Adrenal gland (tissue), 9 donors: ENCODE measurements at regions not wholly inside any gene's neighbourhood (a gene's known extent, or its start where the extent isn't known, plus 50 kb on each side); places are given as distances from the start of the nearest gene placed in this dataset.
A peak's percentile ranks its signal among the peaks of the same experiment; 100 is the strongest.

Source experiments
- DNase-seq, 7 donors: peaks; one replicate each; pipeline ENCODE4 v3.0.0-alpha.2; 2019 to 2020
- H3K27ac ChIP-seq, 5 donors: fragments of 200-600 bp; sonication (generic) in 4 of 5; 1 replicate in 3 of 5; 2 replicates in 2 of 5; pipeline versions ENCODE4 v1.5.1 to v1.8.0; 2016 to 2020; ENCODE audit warnings: mild to moderate bottlenecking in 1 of 5
- H3K27me3 ChIP-seq: fragments of 200-600 bp; 2 replicates; pipeline ENCODE4 v1.8.0; 2021
- H3K36me3 ChIP-seq, 2 donors: fragments of 200-600 bp; replicated peaks in 1 of 2; 1 replicate in 1 of 2; 2 replicates in 1 of 2; pipeline versions ENCODE4 v1.5.1 to v1.8.0; 2018 to 2022
- H3K4me1 ChIP-seq, 2 donors: fragments of 200-600 bp; replicated peaks in 1 of 2; 1 replicate in 1 of 2; 2 replicates in 1 of 2; pipeline versions ENCODE4 v1.5.1 to v1.8.0; 2018 to 2021
- H3K4me3 ChIP-seq, 4 donors: fragments of 200-600 bp; sonication (generic) in 3 of 4; one replicate each; pipeline ENCODE4 v1.5.1; 2016 to 2018
- H3K9me3 ChIP-seq, 3 donors: fragments of 200-600 bp; sonication (generic) in 1 of 3; replicated peaks in 1 of 3; 1 replicate in 2 of 3; 2 replicates in 1 of 3; pipeline versions ENCODE4 v1.5.1 to v1.8.0; 2016 to 2021
- POLR2A ChIP-seq, 2 donors: fragments of 450-650 bp; IDR thresholded peaks; one replicate each; pipeline ENCODE4 v1.6.1; 2017; ENCODE audit warnings: antibody characterized with exemption in 2 of 2, mild to moderate bottlenecking in 2 of 2, moderate library complexity in 1 of 2
- WGBS, 4 donors: extraction: QIAGEN DNeasy Blood & Tissue Kit in 2 of 4; methylation state at CpG; one replicate each; pipeline versions ENCODE4 v1.1.5 to v1.1.7; 2013 to 2017; 5-methylcytosine and 5-hydroxymethylcytosine counted together
- intact Hi-C, 2 donors: fragments of 100-400 bp; cut with DNase I; formaldehyde crosslinking; loops; one replicate each; pipeline versions ENCODE4 v1.14.1 to v1.15.0; 2022 to 2023
- TF ChIP-seq, protein P1 (sequence below), 6 experiments: fragments of 450-650 bp in 4 of 6; fragments of 200-600 bp in 2 of 6; sonication (generic) in 1 of 6; IDR thresholded peaks; 1 replicate in 5 of 6; 2 replicates in 1 of 6; pipeline versions ENCODE4 v1.5.1 to v1.8.0; 2016 to 2021; ENCODE audit warnings: antibody characterized with exemption in 6 of 6, mild to moderate bottlenecking in 2 of 6, moderate library complexity in 1 of 6
- donor health status: healthy with polysubstance abuse.
- donor health status: Bipolar disorder and iron deficiency.
- donor health status: DM: yes; HTN: yes; CAD: no.
- donor health status: DM: no; HTN: no; CAD: no.
- donor health status: DM: no; HTN: no; CAD: no.

GRCh38 chr4:181376058-181376457 lies 867.1 kb upstream of the TENM3 start:
- Histone ChIP-seq H3K4me1 (no peaks in the 10 kb centered on the region), H3K9me3 (no peaks in the 10 kb centered on the region), H3K4me3 (no peak overlapping the region), H3K36me3 (no peaks in the 10 kb centered on the region), H3K27ac (no peak overlapping the region), H3K27me3 (no peaks in the 10 kb centered on the region)
- TF ChIP-seq, protein P1, sequence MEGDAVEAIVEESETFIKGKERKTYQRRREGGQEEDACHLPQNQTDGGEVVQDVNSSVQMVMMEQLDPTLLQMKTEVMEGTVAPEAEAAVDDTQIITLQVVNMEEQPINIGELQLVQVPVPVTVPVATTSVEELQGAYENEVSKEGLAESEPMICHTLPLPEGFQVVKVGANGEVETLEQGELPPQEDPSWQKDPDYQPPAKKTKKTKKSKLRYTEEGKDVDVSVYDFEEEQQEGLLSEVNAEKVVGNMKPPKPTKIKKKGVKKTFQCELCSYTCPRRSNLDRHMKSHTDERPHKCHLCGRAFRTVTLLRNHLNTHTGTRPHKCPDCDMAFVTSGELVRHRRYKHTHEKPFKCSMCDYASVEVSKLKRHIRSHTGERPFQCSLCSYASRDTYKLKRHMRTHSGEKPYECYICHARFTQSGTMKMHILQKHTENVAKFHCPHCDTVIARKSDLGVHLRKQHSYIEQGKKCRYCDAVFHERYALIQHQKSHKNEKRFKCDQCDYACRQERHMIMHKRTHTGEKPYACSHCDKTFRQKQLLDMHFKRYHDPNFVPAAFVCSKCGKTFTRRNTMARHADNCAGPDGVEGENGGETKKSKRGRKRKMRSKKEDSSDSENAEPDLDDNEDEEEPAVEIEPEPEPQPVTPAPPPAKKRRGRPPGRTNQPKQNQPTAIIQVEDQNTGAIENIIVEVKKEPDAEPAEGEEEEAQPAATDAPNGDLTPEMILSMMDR (IDR thresholded peaks at IDR 0.05): no peak
- no peak for TF ChIP-seq POLR2A (IDR thresholded peaks at IDR 0.05)
- WGBS, 4 donors: 76 to 81% (median 79%) methylated on average over 8 of the region's 8 CpGs
- intact Hi-C loops: no loop called here
- DNase-seq: no peak

DNA sequence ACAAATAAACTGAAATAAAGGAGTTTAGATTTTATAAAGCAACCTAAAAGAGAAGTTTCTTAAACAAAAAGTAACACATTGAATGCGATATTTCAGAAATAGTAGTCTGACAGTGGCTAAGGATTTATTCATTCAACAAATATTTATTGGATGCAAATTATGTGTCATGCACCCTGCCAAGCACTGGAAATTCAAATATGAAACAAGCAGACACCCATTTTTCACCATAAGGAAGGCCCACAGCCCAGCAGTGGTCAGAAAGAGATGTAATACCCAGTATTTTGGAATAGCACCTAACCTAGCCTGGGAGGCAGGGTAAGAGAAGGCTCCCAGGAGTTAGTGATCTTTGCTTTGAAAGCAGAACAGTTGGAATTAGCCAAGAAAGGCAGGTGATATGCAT lies 855.1 kb upstream of the TENM3 start:
- no peaks in the 10 kb centered on the region for H3K4me1 ChIP-seq
- no peak for DNase-seq
- intact Hi-C loops: no loop called here
- WGBS, 4 donors: 90 to 94% (median 93%) methylated on average over 1 of the region's 1 CpG
- no peaks in the 10 kb centered on the region for H3K27me3 ChIP-seq
- no peaks in the 10 kb centered on the region for H3K36me3 ChIP-seq
- no peaks in the 10 kb centered on the region for H3K9me3 ChIP-seq
- H3K4me3 ChIP-seq: no peak overlapping the region
- TF ChIP-seq, protein P1 (IDR thresholded peaks at IDR 0.05): no peak
- no peak for TF ChIP-seq POLR2A (IDR thresholded peaks at IDR 0.05)
- no peak overlapping the region for H3K27ac ChIP-seq

- no peak overlapping the region for H3K4me3 ChIP-seq
- no peaks in the 10 kb centered on the region for H3K27me3 ChIP-seq
- TF ChIP-seq, protein P1 (IDR thresholded peaks at IDR 0.05): no peak
- TF ChIP-seq POLR2A (IDR thresholded peaks at IDR 0.05): no peak
- H3K4me1 ChIP-seq: no peaks in the 10 kb centered on the region
- no peak overlapping the region for H3K27ac ChIP-seq
- H3K36me3 ChIP-seq: no peaks in the 10 kb centered on the region
- no peaks in the 10 kb centered on the region for H3K9me3 ChIP-seq
- intact Hi-C loops: no loop called here
- 83 to 88% (median 87%) methylated on average over 1 of the region's 1 CpG for WGBS, 4 donors
- peak in 4 of 7 donors; percentile 20 to 39 (median 30) for DNase-seq
These were observed 826.2 kb upstream of the TENM3 start for GRCh38 chr4:181416966-181417365.

DNA sequence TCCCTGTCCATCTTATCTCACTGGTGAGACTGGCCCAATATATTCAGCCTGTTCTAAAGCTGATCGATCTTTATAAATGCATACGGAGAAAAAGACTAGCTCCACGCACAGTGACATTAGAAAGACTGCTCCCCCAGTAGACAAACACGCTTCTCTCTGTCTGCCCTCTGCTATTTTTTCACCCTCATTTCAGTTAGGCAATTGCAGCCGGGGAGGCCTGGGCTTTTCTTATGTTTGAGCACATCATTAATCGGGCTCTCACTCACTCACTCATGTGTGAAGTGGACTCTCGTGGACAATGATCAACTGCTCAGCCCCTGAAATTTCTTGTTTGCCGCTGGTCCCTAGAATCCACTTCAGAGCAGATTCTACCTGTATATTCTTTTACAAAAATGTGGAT lies 824.7 kb upstream of the TENM3 start:
- DNase-seq: no peak
- Histone ChIP-seq H3K27ac (no peak overlapping the region), H3K4me1 (no peaks in the 10 kb centered on the region), H3K36me3 (no peaks in the 10 kb centered on the region), H3K27me3 (no peaks in the 10 kb centered on the region), H3K4me3 (no peak overlapping the region), H3K9me3 (no peaks in the 10 kb centered on the region)
- 72 to 83% (median 81%) methylated on average over 8 of the region's 8 CpGs for WGBS, 4 donors
- intact Hi-C loops: no loop called here
- TF ChIP-seq, protein P1 (IDR thresholded peaks at IDR 0.05): no peak
- TF ChIP-seq POLR2A (IDR thresholded peaks at IDR 0.05): no peak
